ENCODE measurements at regions not wholly inside any gene's neighbourhood (a gene's known extent, or its start where the extent isn't known, plus 50 kb on each side); places are given as distances from the start of the nearest gene placed in this dataset.

DNA sequence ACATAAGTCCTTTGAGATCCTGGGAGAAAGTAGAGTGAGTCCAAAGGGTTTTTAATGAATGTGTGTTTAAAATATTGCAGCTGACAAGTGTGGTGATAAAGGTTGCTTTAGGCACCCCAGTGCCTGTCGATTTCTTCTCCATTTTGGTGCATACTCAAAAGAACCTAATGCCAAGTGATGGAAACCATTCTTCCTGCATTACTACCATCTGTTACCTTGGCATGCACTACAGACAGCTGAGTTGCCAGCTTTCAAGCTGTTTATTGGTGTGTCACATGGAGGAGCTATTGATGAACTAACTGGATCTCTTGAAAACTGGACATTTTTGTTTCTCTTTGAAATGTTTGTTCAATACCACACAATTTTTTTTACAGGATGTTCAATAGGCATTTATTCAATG, 350.0 kb downstream of the AKAIN1 start:
- DNase-seq (ENCODE audit: extremely low read depth in 1 of 4, low spot score in 3 of 4) (no peak), FAIRE-seq (no peak), ATAC-seq (no peak)
- Histone ChIP-seq H3K27me3 (ENCODE audit: control insufficient read depth in 2 of 2, insufficient read depth in 2 of 2, low read length in 2 of 2) (no peaks in the 10 kb centered on the region), H3K9me3 (replicated peaks; ENCODE audit: control insufficient read depth, insufficient read depth, low read depth, low read length) (0 out of 2 replicates have a peak, but pooled peaks cover 1% of the 10 kb centered on the region), H3K79me2 (ENCODE audit: control insufficient read depth, insufficient read depth, low read length) (no peaks in the 10 kb centered on the region), H3K9ac (ENCODE audit: insufficient read depth in 1 of 2, low read depth in 2 of 2, low read length in 2 of 2) (no peak overlapping the region), H3K36me3 (ENCODE audit: control insufficient read depth, insufficient read depth, low read length) (no peaks in the 10 kb centered on the region), H3K27ac (ENCODE audit: extremely low read depth, low read depth, low read length) (no peak overlapping the region), H3K4me2 (ENCODE audit: insufficient read depth, low read length) (no peak overlapping the region), H3K9me1 (ENCODE audit: control insufficient read depth, insufficient read depth, low read length) (no peaks in the 10 kb centered on the region), H3K4me1 (replicated peaks in 1 of 2; ENCODE audit: control insufficient read depth in 2 of 2, insufficient read depth in 2 of 2, low read length in 2 of 2) (no peaks in the 10 kb centered on the region), H3K4me3 (no peak overlapping the region), H4K20me1 (replicated peaks; ENCODE audit: control insufficient read depth, insufficient read depth, low read length) (no peaks in the 10 kb centered on the region), H2AFZ (ENCODE audit: low read depth, low read length) (no peak overlapping the region)
- WGBS (ENCODE audit: insufficient coverage, low coverage, missing lambda C conversion rate) = 0% methylated on average over 1 of the region's 1 CpG
- BruUV-seq (replicated peaks) = no TSS peak
- TF ChIP-seq, protein P1, sequence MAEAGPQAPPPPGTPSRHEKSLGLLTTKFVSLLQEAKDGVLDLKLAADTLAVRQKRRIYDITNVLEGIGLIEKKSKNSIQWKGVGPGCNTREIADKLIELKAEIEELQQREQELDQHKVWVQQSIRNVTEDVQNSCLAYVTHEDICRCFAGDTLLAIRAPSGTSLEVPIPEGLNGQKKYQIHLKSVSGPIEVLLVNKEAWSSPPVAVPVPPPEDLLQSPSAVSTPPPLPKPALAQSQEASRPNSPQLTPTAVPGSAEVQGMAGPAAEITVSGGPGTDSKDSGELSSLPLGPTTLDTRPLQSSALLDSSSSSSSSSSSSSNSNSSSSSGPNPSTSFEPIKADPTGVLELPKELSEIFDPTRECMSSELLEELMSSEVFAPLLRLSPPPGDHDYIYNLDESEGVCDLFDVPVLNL (CRISPR knock-in tag; IDR thresholded peaks at IDR 0.05; ENCODE audit: low read depth) = no peak
- TF ChIP-seq HBP1 (CRISPR knock-in tag; IDR thresholded peaks at IDR 0.05) (no peak), YY1 (IDR thresholded peaks at IDR 0.05; ENCODE audit: borderline replicate concordance in 1 of 3, control insufficient read depth in 1 of 3, extremely low read depth in 1 of 3, insufficient read depth in 3 of 3, insufficient read length in 1 of 3, insufficient replicate concordance in 2 of 3, low read depth in 1 of 3, low read length in 2 of 3) (no peak)
- ChIA-PET POLR2A (no interaction called here), CTCF (ENCODE audit: low intra/inter-chr PET ratio) (no interaction called here)
- in situ Hi-C loops (cut with MboI) = no loop called here
- intact Hi-C loops (cut with micrococcal nuclease) = no loop called here
